Chondrocyte (in vitro differentiated cells): ENCODE measurements at regions not wholly inside any gene's neighbourhood (a gene's known extent, or its start where the extent isn't known, plus 50 kb on each side); places are given as distances from the start of the nearest gene placed in this dataset.

Experiments used
- DNase-seq: peaks from one replicate; pipeline ENCODE4 v3.0.0; 2021; ENCODE audit warnings: mixed read lengths, low spot score
- H3K27ac Mint-ChIP-seq: one replicate; pipeline ENCODE4 v1.8.0; 2021; ENCODE audit warnings: mild to moderate bottlenecking, moderate library complexity, mixed read lengths; ENCODE audit not compliant: unreplicated experiment
- H3K27me3 Mint-ChIP-seq: 2 replicates; pipeline ENCODE4 v1.8.0; 2021; ENCODE audit warnings: low read depth, mixed read lengths
- H3K36me3 Mint-ChIP-seq: 2 replicates; pipeline ENCODE4 v1.8.0; 2021; ENCODE audit warnings: low read depth, mixed read lengths
- H3K4me1 Mint-ChIP-seq: 2 replicates; pipeline ENCODE4 v1.8.0; 2021; ENCODE audit warnings: low read depth, mild to moderate bottlenecking, mixed read lengths
- H3K4me3 Mint-ChIP-seq: one replicate; pipeline ENCODE4 v1.8.0; 2021; ENCODE audit warnings: mild to moderate bottlenecking, moderate library complexity, mixed read lengths; ENCODE audit not compliant: unreplicated experiment
- H3K9me3 Mint-ChIP-seq: 2 replicates; pipeline ENCODE4 v1.8.0; 2021; ENCODE audit warnings: low read depth, mixed read lengths
- CTCF ChIP-seq: fragments of 200-600 bp; sonication (generic); IDR thresholded peaks from 2 replicates; pipeline ENCODE4 v1.5.0; 2021; ENCODE audit warnings: antibody characterized with exemption, mild to moderate bottlenecking, moderate library complexity

- no peak overlapping the region for H3K4me3 Mint-ChIP-seq
- H3K36me3 Mint-ChIP-seq = no peaks in the 10 kb centered on the region
- TF ChIP-seq CTCF = no peak
- peaks cover 6% of the 10 kb centered on the region for H3K4me1 Mint-ChIP-seq
- DNase-seq = no peak
- H3K27ac Mint-ChIP-seq = no peak overlapping the region
- H3K9me3 Mint-ChIP-seq = peaks cover 6% of the 10 kb centered on the region
- no peaks in the 10 kb centered on the region for H3K27me3 Mint-ChIP-seq
Measured at GRCh38 chr11:104433751-104434150, 269.8 kb upstream of the PDGFD start.

- H3K4me3 Mint-ChIP-seq = no peak overlapping the region
- TF ChIP-seq CTCF = no peak
- no peak overlapping the region for H3K27ac Mint-ChIP-seq
- H3K36me3 Mint-ChIP-seq = no peaks in the 10 kb centered on the region
- H3K4me1 Mint-ChIP-seq = peaks cover 6% of the 10 kb centered on the region
- H3K9me3 Mint-ChIP-seq = peaks cover 3% of the 10 kb centered on the region
- no peaks in the 10 kb centered on the region for H3K27me3 Mint-ChIP-seq
- no peak for DNase-seq
Measured at GRCh38 chr11:104432981-104433380, 269.0 kb upstream of the PDGFD start.

- peaks cover 3% of the 10 kb centered on the region for H3K9me3 Mint-ChIP-seq
- no peak overlapping the region for H3K27ac Mint-ChIP-seq
- TF ChIP-seq CTCF = no peak
- H3K36me3 Mint-ChIP-seq = no peaks in the 10 kb centered on the region
- peaks cover 6% of the 10 kb centered on the region for H3K4me1 Mint-ChIP-seq
- no peaks in the 10 kb centered on the region for H3K27me3 Mint-ChIP-seq
- DNase-seq = no peak
- no peak overlapping the region for H3K4me3 Mint-ChIP-seq
Measured at GRCh38 chr11:104432526-104432925, 268.6 kb upstream of the PDGFD start.

- H3K4me3 Mint-ChIP-seq = no peak overlapping the region
- H3K36me3 Mint-ChIP-seq = no peaks in the 10 kb centered on the region
- peak; percentile 91 for DNase-seq
- no peaks in the 10 kb centered on the region for H3K9me3 Mint-ChIP-seq
- no peaks in the 10 kb centered on the region for H3K27me3 Mint-ChIP-seq
- H3K4me1 Mint-ChIP-seq = no peaks in the 10 kb centered on the region
- no peak overlapping the region for H3K27ac Mint-ChIP-seq
- TF ChIP-seq CTCF = no peak
Measured at GRCh38 chr11:104422324-104422944, 258.5 kb upstream of the PDGFD start.

- Mint-ChIP-seq H3K4me1 (no peaks in the 10 kb centered on the region), H3K36me3 (no peaks in the 10 kb centered on the region), H3K27ac (no peak overlapping the region), H3K27me3 (no peaks in the 10 kb centered on the region), H3K9me3 (no peaks in the 10 kb centered on the region), H3K4me3 (no peak overlapping the region)
- TF ChIP-seq CTCF = no peak
- no peak for DNase-seq
Measured at GRCh38 chr11:104410336-104410735, 246.4 kb upstream of the PDGFD start.
